ENCODE measurements at regions not wholly inside any gene's neighbourhood (a gene's known extent, or its start where the extent isn't known, plus 50 kb on each side); places are given as distances from the start of the nearest gene placed in this dataset.
A peak's percentile ranks its signal among the peaks of the same experiment; 100 is the strongest.

DNA sequence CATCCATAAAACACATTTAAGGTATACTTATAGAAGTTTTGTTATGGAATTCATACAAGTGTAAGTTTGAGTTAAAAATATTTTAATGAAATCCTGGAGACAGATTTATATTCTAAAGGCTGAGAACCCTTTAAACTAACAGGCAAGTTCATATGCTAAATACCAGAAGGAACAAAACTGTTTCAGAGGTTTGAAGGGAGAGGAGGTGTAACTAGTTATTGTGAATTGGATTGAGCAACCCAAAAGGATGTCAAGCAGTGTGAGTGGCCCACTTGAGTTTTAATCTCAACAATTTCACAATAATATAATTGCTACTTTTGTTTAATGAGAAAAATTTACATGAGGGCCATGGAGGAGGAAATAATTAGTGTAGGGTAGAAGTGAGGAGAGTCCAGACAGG, 348.5 kb upstream of the ACTBL2 start:
- DNase-seq: no peak

DNA sequence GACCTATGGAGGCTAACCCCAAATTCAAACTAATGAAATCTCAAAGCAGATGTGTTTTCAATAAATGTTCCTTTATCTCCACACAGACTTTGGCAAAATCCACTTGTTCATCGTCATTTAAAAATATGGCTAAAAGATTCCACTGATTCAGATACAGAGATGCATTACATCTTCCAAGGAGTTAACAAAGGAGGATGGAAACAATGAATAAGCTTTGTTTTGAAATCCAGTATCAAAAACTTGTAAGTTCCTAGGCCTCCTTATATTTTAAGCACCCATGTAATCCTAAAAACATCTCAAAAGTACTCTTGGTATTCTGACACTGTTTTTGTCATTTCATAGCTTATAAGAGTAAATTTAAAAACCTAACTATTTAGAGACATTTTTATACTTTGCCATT, 345.6 kb upstream of the ACTBL2 start:
- no peak for DNase-seq

DNA sequence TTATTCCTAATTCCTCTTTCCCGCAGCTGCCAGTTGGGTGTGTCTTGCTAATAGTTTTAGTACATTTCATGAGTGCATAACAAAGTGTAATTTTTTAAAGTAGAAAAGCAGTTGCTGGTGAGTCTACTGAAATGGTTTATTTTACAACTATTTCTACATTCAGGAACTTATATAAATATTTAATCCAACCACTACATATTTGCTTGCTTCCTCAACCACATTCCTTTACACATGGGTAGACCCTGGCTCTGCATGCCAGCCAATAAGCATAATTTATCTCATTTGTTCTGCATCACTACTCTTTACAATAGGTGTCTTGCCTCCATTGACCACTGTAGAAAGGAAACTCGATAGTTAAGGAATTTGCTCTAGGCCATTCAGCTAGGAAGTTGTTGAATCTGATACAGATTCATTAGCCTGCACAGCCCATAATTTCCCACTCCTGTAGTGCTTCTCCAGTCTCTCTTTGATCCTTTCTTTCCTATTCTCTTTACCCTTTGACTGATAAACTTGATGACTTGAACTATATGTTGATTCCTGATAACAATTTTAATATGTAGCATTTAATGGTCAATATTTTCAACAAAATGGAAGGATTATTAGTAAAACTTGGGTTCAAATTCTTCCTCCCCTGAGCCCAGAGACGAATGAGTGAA, 342.5 kb upstream of the ACTBL2 start:
- no peak for DNase-seq

DNA sequence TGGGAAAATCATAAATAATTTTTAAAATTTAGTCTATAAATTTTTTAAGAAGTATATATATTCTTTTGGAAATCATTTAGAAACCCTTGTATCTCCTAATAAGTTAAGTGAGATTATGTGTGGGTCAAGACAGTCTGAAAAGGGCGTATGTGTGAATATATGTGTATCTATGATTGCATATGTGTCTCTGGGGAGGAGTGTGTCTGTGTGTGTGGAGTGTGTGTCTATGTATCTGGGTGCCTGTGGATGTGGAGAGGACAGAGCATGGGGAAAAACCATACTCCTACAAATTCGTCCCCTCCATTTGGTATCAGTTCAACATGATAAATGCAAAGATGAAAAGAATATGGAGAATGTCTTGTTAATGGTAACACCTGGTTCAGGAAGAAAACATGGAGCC, 342.0 kb upstream of the ACTBL2 start:
- DNase-seq: no peak

DNA sequence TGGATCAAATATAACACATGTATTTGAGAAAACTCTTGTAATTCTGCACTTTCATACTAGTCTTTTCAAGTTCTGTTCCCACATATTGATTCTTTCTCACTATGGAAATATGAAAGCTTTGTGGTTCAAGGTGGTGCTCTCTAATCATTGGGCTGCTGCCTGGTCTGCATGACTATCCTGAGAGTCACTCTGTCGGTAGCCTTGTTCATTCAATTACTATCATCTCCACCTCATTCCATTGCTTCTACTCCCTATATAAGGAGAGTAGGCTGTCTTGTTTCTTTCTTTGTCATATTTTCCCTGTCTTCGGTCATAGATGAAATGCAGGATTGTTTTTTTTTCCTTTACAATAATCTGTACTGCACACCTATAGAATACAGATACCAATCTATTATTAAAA, 341.4 kb upstream of the ACTBL2 start:
- DNase-seq: no peak

DNA sequence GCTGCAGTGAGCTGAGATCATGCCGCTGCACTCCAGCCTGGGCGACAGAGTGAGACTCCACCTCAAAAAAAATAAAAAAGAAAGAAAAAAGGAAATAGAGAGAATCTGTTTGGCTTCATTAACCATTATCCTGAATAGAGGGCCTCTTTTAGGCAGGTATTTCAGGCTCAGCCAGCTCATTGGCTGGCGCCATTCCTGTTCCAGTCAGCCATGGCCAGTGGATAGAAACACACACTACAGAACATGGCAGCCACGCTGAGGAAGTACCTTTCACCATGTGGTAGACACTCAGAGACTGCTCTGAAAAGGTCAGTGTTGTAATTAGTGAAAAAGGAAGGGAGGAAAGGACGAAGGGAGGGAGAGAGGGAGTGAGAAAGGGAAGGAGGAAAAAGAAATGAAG, 340.0 kb upstream of the ACTBL2 start:
- no peak for DNase-seq

DNA sequence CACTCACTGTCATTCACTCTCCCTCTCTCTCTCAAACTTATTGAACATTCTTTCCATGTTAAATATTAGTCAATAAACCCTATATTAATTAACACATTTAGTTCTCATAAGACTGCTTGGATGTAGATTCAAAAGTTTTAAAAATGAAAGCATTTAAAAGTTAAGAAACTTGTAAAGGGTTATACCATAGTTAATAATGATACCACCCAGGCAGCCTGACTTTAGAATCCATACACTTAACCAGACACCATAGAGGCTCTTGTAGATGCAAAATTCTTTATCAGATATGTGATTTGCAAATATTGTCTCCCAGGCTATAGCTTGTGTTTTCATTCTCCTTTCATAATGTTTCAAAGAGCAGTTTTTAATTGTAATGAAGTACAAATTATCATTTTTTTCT, 335.8 kb upstream of the ACTBL2 start:
- no peak for DNase-seq

DNA sequence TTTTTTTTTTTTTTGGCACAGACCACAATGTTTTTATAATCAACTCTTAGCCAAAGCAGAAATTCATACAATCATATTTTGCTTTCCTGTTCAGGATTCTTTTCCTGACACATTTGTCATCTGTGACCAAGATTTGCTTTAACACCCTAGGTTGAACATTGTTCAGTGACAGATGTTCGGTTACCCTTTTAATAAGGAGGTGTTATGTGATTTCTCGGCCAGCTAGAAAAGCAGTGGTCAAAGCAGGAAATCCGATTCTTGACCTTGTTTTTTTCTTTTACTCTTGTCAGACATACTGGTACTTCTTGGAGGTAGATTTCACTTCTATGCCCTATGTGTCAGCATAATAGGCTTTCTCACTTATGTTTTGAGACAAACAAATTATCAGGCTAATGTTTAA, 335.3 kb upstream of the ACTBL2 start:
- no peak for DNase-seq

DNA sequence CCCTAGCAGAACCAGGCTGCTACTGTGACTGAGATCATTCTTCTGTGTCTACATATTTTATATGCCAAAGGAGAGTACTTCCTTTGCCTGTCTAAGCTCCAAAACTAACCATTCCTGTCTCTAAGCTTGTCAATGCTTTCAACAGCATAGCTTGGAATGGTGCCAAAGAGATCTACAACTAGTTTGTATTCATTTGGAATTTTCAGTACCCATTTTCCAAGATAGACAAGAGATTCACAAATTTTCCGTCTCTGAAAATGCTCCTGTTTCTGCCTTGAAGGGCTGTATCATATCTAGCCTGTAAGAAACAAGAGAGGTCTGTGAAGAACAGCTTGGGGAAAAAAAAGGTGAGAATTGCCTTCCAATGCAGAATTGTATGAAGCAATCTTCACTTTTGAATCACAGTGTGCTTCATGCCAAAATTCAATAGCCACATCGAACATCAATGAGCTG, 334.4 kb upstream of the ACTBL2 start:
- no peak for DNase-seq

DNA sequence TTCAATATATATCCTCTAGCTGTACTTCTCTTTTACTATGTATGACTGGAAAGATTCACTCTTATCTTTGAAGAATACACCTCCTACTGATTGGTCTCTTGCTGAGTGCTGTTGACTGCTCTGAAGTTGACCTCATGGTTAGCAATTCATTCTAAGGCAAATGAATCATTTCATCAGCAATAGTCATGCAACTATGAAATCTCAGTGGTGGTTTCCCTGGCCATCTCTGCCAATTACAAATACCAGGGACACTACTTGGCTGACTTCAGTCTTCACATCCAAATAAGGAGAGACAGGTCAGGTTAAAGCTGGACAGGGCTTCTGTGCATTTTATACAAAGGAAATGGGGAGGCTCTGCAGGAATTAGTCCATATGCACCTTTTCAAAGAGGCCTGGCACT, 333.5 kb upstream of the ACTBL2 start:
- no peak for DNase-seq

DNA sequence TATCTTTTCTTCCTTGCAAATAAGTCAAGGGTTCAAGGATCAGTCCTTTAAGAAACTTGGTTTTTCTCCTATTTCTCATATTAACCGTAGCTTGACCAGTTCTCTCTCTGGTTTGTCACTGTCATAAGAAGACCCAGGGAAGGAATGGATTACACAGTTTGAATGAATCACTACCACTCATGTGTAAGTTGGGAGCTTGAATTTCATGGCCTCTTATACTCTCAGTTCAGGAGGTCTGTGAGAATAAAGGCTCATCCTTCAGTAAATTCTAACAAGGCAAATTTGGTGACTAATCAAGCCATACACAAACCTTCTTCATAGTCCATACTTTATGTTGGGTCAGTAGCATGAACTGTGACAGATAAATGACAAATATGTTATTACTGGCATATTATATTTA, 323.1 kb upstream of the ACTBL2 start:
- no peak for DNase-seq

DNA sequence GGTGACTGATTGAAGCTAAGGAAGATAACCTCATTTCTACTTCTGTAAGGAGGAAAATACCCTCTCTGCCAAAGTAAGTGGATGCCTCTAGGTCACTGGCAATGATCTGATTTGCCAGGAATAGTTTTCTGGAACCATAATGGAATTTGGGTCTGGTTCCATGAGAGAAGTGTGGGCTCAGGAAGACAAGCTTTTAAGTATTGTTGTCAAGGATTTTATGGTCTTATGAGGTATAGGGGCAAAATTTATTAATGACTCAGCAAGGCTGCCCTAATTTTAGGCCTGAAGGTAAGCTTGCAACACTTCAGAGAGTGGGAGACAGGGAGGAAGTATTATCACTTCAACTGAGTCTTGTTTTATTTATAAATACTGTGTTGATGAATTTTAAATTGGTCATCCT, 322.6 kb upstream of the ACTBL2 start:
- no peak for DNase-seq

DNA sequence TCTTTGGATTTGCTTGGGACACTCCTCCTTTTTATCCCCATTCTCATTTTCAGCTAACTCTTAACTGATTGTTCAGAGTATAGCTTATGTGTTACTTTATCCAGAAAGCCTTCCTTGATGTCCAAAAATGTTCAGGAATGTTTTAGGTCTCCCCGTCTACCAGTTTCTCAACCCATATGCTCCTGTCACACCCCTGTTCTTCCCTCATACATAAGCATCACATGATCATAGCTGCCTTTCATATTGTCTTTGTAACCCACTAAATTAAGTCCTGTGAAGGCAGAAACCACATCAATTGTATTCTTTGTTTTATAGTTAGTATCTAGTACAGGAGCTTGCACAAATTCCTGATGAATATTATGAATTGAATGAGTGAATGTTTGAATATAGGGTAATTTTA, 321.9 kb upstream of the ACTBL2 start:
- DNase-seq: no peak

DNA sequence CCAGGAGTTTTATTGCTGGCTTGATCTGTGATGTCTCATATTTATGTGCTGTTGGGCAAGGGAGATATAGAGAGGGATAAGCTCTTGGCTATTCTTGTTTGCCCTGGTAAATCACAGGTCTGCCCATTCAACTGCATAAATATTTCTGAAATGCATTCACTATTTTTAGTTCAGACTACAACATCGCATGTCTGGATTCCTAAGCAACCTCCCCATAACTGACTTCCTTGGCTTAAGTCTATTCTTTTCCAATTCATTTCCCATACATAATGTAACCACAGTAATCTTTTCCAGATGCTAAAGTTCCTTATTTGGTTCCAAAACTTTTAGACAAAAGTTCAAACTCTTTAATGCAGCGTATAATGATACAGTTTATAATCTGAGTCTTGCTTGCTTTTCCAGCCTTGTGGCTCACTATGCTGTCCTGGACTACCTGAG, 321.4 kb upstream of the ACTBL2 start:
- DNase-seq: no peak

DNA sequence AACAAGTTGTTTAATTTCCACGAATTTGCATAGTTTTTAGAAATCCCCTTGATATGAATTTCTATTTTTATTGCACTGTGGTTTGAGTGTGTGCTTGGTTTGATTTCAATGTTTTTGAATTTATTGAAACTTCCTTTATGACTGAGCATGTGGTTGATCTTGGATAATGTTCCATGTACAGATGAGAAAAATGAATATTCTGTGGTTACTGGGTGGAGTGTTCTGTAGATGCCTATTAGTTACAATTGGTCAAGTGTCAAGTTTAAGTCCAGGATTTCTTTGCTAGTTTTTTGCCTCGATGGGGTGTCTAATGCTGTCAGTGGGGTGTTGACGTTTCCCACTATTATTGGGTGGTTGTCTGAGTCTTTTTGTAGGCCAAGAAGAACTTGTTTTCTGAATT, 319.5 kb upstream of the ACTBL2 start:
- no peak for DNase-seq

DNA sequence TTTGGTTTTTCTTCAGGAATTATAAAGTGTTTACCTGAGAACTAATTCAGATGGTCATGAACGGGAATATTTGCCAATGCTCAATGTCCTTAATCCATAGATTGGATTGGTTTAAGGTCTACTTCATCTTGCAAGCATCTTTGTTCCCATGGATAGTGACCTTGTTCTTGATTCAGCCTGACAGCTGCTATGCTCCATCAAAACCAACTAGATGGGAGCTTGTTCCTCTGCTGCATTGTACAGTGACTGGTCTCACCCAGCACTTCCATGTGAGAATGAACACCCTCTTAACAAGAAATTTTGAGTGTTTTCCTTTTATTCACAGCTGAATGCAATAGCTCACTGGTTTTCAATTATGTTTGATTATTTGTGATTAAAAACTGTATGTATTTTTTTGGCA, 312.6 kb upstream of the ACTBL2 start:
- DNase-seq: no peak

DNA sequence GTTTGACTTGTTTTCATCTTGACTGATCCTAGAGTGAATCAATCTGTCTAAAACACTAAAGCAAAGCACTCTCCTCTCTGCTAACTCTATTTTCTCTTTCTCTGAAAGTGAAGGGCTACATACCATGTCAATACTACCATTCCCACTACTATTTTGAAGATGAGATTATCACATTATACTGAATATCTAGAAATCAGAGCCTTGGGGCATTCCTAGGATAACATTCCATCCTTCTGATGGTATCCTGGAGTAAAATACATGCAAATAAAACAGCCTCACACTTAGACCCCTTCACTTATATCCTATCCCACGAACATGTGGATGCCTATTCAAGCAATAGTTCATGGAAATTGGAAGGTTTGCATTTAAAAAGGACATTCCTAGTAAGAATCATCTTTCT, 309.3 kb upstream of the ACTBL2 start:
- DNase-seq: no peak

DNA sequence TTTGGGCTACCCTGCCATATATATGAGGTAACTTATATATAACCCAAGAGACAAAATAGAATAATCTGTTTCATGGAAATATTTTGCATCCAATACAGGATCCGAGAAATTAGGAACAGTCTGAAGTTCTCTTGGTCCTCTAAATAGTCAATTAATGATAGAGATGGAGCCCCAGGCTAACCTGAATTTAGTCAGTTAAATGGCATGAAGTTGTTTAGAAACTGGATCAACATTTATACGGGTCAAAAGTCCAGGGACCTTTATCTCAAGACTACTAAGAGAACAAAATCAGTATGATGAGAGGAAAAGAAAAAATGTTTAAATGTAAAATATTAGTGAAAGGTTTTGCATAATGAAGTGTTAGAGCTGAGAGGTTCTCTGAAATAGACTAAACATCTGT, 303.3 kb upstream of the ACTBL2 start:
- DNase-seq: no peak

DNA sequence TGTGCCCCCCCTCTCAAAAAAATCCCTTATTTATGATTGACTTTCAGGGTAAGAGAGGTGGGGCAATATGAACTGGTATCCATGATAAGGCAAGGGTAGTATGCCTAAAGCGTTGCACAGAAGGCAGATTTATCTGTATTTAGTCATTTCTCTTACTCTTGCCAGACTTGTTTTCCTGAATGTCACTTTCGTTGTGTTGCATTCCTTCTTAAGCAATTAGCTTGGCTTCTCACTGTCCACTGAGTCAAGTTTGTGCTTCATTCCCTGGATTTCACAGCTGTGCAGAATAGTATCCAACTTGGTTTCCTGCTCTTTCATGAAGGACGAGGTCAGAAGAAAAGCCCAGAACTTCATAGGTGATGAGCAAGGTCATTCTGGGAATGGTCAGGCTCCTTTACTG, 301.5 kb upstream of the ACTBL2 start:
- DNase-seq: no peak

DNA sequence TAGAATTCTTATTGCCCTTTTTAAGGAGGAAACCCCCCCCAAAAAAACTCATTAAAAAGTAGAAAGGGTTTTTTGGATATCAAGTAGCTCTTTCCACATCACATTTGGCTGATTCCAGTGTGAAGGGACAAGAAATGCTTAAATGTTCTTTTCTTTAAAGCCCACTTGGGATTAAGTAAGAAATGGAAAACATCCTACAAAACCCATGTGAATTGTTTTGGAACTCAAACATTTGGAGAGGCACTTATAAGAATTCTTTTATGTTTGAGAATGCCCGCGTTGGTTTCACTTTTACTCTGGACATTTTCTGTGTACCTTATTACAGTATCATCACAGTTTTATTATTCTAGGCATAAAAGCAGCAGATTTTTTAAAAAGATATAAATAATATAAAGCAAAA, 301.1 kb upstream of the ACTBL2 start:
- DNase-seq: no peak

DNA sequence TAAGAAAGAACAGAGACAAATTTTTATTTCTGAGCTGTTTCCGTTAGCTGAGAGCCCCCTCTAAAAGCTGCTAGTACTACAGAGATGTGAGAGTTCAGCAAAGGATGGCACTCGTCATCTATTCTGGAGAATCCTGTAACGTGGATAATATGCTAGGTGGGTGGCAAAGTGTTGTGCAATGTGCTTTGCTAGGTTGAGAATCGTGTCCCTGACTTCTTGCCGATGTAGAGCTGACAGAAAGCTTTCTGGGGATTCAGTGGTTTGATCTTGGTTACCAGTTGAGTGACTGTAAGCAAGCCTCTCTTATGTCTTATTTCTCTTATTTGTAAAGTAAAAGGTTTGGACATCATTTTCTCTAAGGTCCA, 298.3 kb upstream of the ACTBL2 start:
- no peak for DNase-seq

DNA sequence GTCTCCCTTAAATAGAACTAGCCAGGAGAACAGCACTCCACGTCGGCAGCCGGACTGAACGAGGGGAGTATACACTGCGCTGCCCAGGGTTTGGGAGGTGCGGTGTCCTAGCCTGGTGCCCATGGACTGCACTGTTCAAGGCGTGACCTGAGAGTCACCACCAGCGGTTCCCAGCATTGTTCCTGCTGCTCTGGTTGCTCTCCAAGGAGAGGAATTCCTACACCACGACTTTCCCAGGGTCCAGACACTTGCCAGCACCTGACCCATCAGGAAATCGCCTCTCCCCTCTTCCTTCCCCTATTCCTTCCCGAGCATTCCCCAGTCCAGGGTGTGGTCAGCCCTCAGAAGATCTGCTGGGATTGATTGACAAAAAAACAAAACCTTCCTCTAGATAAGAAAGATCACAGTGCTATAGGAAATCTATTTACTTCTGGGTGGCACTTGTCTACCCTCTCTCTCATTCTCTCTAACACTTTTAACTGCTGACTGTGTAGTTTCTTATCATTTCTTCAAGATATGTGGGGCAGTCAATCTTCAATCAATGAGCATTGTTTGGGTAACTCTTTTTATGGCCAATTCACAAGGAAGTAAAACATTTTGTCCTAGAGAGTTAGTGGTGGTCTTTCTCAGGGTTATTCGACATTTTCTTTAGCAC, 297.8 kb upstream of the ACTBL2 start:
- DNase-seq: no peak

DNA sequence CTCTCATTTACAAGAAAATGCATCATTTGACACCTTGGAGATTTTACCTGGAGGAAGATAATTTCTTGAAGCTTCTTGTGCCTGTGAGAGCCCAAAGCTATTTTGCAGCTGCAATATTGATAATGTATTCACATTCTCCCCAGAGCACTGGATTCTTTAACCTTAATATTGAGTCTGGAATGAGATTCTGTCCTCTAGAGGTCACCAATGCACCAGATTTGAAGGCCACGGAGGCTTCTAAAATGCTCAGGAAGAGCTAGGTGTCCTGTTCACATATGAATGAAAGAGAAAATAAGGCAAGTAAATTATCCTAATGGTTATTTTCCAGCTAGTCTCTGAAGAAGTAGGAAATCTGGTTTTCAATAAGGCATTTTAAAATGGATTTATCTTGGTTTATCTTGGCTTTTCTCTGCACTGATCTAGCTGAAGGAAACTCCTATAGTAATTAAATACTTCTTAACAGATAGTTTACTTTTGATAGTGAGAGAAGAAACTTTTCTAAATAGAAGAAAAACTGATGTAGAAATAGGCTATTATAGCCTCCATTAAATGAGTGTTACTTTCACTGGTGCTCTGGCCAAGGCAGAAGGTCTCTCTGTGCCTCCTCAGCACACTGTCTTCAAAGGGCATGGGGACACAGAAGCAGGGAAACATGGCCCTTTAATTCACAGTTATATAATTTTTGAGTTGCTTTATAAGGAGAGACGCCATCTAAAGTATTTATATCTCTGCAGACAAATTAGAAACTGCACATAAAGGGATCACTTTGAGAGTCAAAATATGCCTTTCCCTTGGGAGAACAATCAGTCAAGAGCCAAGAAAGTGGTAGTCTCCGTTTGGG, 297.0 kb upstream of the ACTBL2 start:
- peak; percentile 19 for DNase-seq

DNA sequence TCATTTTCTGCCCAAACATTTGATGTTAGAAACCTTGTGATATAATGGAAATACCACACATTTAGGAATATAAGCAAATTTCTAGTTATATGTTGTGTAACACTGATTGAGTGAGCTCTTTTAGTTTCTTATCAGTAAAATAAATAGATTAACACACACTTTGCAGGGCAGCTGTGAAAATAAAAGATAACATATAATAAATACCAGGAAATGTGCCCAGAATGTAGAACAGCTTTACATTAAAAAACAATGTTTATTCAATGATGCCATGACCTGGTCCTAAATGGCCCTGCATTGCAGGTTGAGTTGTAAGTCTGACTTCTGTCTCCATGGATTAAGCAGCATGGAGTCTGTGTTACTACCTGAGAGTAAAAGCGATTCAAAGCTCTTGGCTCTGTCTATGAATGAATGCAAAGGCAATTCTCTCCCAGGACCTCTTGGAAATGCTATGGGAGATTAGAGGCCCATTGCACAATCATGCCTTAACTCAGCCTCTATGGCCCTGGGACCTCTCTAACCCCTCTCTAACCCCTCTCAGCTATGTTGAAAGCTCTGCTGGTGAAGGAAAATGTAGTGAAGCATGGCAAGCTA, 296.0 kb upstream of the ACTBL2 start:
- DNase-seq: no peak
